HEK293 (cell line): ENCODE measurements at regions not wholly inside any gene's neighbourhood (a gene's known extent, or its start where the extent isn't known, plus 50 kb on each side); places are given as distances from the start of the nearest gene placed in this dataset.

Experiments used
- CTCF ChIA-PET: fragments of 350-600 bp; formaldehyde crosslinking; extraction: SDS; loops from one replicate; lab custom pipeline; 2021; ENCODE audit warnings: antibody characterized with exemption; lab: Yijun Ruan, JAX
- POLR2A ChIA-PET: fragments of 300-600 bp; formaldehyde crosslinking; extraction: SDS; loops from one replicate; lab custom pipeline; 2020; ENCODE audit warnings: antibody characterized with exemption, inconsistent platforms; lab: Yijun Ruan, JAX
- H3K27ac ChIP-seq: fragments of 200-500 bp; sonication (Bioruptor generic); 2 replicates; pipeline ENCODE4 v1.5.1; 2014; ENCODE audit warnings: low read depth, low read length, control low read depth, inconsistent platforms; ENCODE audit errors: extremely low read depth
- H3K36me3 ChIP-seq, 2 experiments: fragments of 200-500 bp in 1 of 2; sonication (Bioruptor generic) in 1 of 2; 1 replicate in 1 of 2; 2 replicates in 1 of 2; pipeline ENCODE4 v1.5.1; 2014 to 2017; ENCODE audit warnings: inconsistent platforms in 2 of 2, low read length in 2 of 2; ENCODE audit not compliant: control insufficient read depth in 2 of 2, insufficient read depth in 1 of 2
- H3K4me1 ChIP-seq: fragments of 200-500 bp; sonication (Bioruptor generic); 2 replicates; pipeline ENCODE4 v1.5.1; 2014; ENCODE audit warnings: mild to moderate bottlenecking, low read length, inconsistent platforms; ENCODE audit not compliant: control insufficient read depth, insufficient read depth
- H3K4me3 ChIP-seq: 2 replicates; pipeline ENCODE4 v1.5.1; 2011; ENCODE audit warnings: low read depth, mild to moderate bottlenecking, control low read depth, low read length, moderate library complexity
- H3K9me3 ChIP-seq: fragments of 200-500 bp; sonication (Bioruptor generic); 2 replicates; pipeline ENCODE4 v1.5.1; 2014; ENCODE audit warnings: low read depth, low read length, inconsistent platforms; ENCODE audit not compliant: control insufficient read depth, insufficient read depth
- HOXD13 ChIP-seq: sonication (generic); formaldehyde crosslinking; IDR thresholded peaks from 2 replicates; pipeline ENCODE4 v1.8.0; 2022; ENCODE audit warnings: missing genetic modification reagents, borderline replicate concordance
- KLF8 ChIP-seq: fragments of 450-650 bp; formaldehyde crosslinking; IDR thresholded peaks from 2 replicates; pipeline ENCODE4 v1.5.1; 2016; ENCODE audit warnings: missing biosample characterization, missing genetic modification characterization
- ZBTB20 ChIP-seq: fragments of 450-650 bp; formaldehyde crosslinking; IDR thresholded peaks from 2 replicates; pipeline ENCODE4 v1.5.1; 2016; ENCODE audit warnings: missing biosample characterization, missing genetic modification characterization
- ZEB2 ChIP-seq: fragments of 450-650 bp; formaldehyde crosslinking; IDR thresholded peaks from 2 replicates; pipeline ENCODE4 v1.5.1; 2016; ENCODE audit warnings: missing biosample characterization, missing genetic modification characterization
- ZNF121 ChIP-seq: fragments of 450-650 bp; formaldehyde crosslinking; IDR thresholded peaks from 2 replicates; pipeline ENCODE4 v1.5.1; 2016; ENCODE audit warnings: missing biosample characterization, missing genetic modification characterization
- ZNF155 ChIP-seq: fragments of 450-650 bp; formaldehyde crosslinking; IDR thresholded peaks from 2 replicates; pipeline ENCODE4 v1.5.1; 2016; ENCODE audit warnings: missing biosample characterization, missing genetic modification characterization
- ZNF169 ChIP-seq: fragments of 450-650 bp; formaldehyde crosslinking; IDR thresholded peaks from 2 replicates; pipeline ENCODE4 v1.5.1; 2016; ENCODE audit warnings: missing biosample characterization, missing genetic modification characterization
- ZNF184 ChIP-seq: fragments of 450-650 bp; IDR thresholded peaks from 2 replicates; pipeline ENCODE4 v1.5.1; 2018; ENCODE audit warnings: missing biosample characterization, mild to moderate bottlenecking, missing genetic modification characterization
- ZNF214 ChIP-seq: fragments of 450-650 bp; formaldehyde crosslinking; IDR thresholded peaks from 2 replicates; pipeline ENCODE4 v1.5.1; 2017; ENCODE audit warnings: missing biosample characterization, mild to moderate bottlenecking, missing genetic modification characterization, borderline replicate concordance
- ZNF223 ChIP-seq: fragments of 450-650 bp; formaldehyde crosslinking; IDR thresholded peaks from 2 replicates; pipeline ENCODE4 v1.5.1; 2016; ENCODE audit warnings: missing biosample characterization, missing genetic modification characterization
- ZNF354C ChIP-seq: fragments of 450-650 bp; formaldehyde crosslinking; IDR thresholded peaks from 2 replicates; pipeline ENCODE4 v1.5.1; 2016; ENCODE audit warnings: missing biosample characterization, missing genetic modification characterization, low read depth, borderline replicate concordance
- ZNF529 ChIP-seq: fragments of 450-650 bp; formaldehyde crosslinking; IDR thresholded peaks from 2 replicates; pipeline ENCODE4 v1.5.1; 2017; ENCODE audit warnings: missing genetic modification characterization, missing biosample characterization; ENCODE audit not compliant: insufficient replicate concordance
- ZNF707 ChIP-seq: fragments of 450-650 bp; formaldehyde crosslinking; IDR thresholded peaks from 2 replicates; pipeline ENCODE4 v1.5.1; 2016; ENCODE audit warnings: missing biosample characterization, missing genetic modification characterization
- TF ChIP-seq, protein P1 (sequence below): fragments of 450-650 bp; formaldehyde crosslinking; IDR thresholded peaks from 2 replicates; pipeline ENCODE4 v1.5.1; 2016; ENCODE audit warnings: missing biosample characterization, missing genetic modification characterization
- TF ChIP-seq, protein P2 (sequence below): fragments of 450-650 bp; formaldehyde crosslinking; IDR thresholded peaks from 2 replicates; pipeline ENCODE4 v1.5.1; 2016; ENCODE audit warnings: missing biosample characterization, missing genetic modification characterization, borderline replicate concordance
- TF ChIP-seq, protein P3 (sequence below): fragments of 450-650 bp; formaldehyde crosslinking; IDR thresholded peaks from 2 replicates; pipeline ENCODE4 v1.5.1; 2017; ENCODE audit warnings: missing biosample characterization, missing genetic modification characterization
- TF ChIP-seq, protein P4 (sequence below): fragments of 450-650 bp; formaldehyde crosslinking; IDR thresholded peaks from 2 replicates; pipeline ENCODE4 v1.5.1; 2016; ENCODE audit warnings: missing biosample characterization, missing genetic modification characterization
- TF ChIP-seq, protein P5 (sequence below): fragments of 450-650 bp; formaldehyde crosslinking; IDR thresholded peaks from 2 replicates; pipeline ENCODE4 v1.5.1; 2017; ENCODE audit warnings: missing biosample characterization, missing genetic modification characterization
- TF ChIP-seq, protein P6 (sequence below): sonication (generic); formaldehyde crosslinking; IDR thresholded peaks from 2 replicates; pipeline ENCODE4 v1.8.1; 2022; ENCODE audit warnings: mild to moderate bottlenecking, moderate library complexity, missing genetic modification reagents

DNA sequence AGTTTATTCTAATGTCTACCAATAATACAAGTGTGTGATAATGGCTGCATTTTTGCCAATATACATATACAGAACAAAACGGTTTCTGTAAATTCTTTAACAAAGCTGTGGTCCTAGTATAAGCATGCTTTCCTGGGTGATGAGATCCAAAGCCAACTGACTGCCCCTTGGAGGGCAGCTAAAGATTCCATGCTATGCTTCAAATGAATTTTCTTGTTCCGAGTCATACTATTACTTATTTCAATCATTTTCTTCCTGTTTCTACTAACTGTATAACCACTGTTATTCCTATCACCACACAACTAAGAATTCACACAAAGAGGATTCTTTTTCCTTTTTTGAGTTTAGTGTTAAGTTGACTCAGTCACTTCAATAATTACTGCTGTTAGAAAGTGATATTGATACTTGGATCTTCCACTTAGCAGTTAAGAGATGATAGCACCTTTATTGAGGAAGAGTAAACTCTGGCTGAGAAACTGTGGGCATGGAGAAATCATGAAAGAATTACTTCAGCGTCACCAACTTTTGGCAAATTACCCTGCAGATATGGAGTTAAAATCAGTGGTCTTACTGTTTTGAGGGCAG lies 197.5 kb downstream of the ARL4A start:
- H3K36me3 ChIP-seq = no peaks in the 10 kb centered on the region
- H3K4me3 ChIP-seq = no peak overlapping the region
- H3K9me3 ChIP-seq = no peaks in the 10 kb centered on the region
- ChIA-PET POLR2A (no interaction called here), CTCF (interaction anchor here (0.6 kb wide), 1 partner anchor 198 kb away, joined by 3 read pairs; no protein-coding TSS in a partner anchor)
- no peak overlapping the region for H3K27ac ChIP-seq
- TF ChIP-seq ZEB2 (tag by site-specific recombination) (no peak), KLF8 (no peak), ZNF214 (tag by site-specific recombination) (no peak), ZNF155 (no peak), ZBTB20 (tag by site-specific recombination) (no peak), ZNF707 (tag by site-specific recombination) (no peak), HOXD13 (CRISPR knock-in tag) (no peak), ZNF529 (no peak), ZNF184 (tag by site-specific recombination) (no peak), ZNF121 (no peak), ZNF354C (tag by site-specific recombination) (no peak), ZNF169 (tag by site-specific recombination) (no peak), ZNF223 (no peak)
- TF ChIP-seq, protein P1, sequence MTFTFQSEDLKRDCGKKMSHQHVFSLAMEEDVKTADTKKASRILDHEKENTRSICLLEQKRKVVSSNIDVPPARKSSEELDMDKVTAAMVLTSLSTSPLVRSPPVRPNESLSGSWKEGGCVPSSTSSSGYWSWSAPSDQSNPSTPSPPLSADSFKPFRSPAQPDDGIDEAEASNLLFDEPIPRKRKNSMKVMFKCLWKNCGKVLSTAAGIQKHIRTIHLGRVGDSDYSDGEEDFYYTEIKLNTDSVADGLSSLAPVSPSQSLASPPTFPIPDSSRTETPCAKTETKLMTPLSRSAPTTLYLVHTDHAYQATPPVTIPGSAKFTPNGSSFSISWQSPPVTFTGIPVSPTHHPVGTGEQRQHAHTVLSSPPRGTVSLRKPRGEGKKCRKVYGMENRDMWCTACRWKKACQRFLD (tag by site-specific recombination) = no peak
- TF ChIP-seq, protein P2, sequence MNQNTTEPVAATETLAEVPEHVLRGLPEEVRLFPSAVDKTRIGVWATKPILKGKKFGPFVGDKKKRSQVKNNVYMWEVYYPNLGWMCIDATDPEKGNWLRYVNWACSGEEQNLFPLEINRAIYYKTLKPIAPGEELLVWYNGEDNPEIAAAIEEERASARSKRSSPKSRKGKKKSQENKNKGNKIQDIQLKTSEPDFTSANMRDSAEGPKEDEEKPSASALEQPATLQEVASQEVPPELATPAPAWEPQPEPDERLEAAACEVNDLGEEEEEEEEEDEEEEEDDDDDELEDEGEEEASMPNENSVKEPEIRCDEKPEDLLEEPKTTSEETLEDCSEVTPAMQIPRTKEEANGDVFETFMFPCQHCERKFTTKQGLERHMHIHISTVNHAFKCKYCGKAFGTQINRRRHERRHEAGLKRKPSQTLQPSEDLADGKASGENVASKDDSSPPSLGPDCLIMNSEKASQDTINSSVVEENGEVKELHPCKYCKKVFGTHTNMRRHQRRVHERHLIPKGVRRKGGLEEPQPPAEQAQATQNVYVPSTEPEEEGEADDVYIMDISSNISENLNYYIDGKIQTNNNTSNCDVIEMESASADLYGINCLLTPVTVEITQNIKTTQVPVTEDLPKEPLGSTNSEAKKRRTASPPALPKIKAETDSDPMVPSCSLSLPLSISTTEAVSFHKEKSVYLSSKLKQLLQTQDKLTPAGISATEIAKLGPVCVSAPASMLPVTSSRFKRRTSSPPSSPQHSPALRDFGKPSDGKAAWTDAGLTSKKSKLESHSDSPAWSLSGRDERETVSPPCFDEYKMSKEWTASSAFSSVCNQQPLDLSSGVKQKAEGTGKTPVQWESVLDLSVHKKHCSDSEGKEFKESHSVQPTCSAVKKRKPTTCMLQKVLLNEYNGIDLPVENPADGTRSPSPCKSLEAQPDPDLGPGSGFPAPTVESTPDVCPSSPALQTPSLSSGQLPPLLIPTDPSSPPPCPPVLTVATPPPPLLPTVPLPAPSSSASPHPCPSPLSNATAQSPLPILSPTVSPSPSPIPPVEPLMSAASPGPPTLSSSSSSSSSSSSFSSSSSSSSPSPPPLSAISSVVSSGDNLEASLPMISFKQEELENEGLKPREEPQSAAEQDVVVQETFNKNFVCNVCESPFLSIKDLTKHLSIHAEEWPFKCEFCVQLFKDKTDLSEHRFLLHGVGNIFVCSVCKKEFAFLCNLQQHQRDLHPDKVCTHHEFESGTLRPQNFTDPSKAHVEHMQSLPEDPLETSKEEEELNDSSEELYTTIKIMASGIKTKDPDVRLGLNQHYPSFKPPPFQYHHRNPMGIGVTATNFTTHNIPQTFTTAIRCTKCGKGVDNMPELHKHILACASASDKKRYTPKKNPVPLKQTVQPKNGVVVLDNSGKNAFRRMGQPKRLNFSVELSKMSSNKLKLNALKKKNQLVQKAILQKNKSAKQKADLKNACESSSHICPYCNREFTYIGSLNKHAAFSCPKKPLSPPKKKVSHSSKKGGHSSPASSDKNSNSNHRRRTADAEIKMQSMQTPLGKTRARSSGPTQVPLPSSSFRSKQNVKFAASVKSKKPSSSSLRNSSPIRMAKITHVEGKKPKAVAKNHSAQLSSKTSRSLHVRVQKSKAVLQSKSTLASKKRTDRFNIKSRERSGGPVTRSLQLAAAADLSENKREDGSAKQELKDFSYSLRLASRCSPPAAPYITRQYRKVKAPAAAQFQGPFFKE (tag by site-specific recombination) = no peak
- TF ChIP-seq, protein P3, sequence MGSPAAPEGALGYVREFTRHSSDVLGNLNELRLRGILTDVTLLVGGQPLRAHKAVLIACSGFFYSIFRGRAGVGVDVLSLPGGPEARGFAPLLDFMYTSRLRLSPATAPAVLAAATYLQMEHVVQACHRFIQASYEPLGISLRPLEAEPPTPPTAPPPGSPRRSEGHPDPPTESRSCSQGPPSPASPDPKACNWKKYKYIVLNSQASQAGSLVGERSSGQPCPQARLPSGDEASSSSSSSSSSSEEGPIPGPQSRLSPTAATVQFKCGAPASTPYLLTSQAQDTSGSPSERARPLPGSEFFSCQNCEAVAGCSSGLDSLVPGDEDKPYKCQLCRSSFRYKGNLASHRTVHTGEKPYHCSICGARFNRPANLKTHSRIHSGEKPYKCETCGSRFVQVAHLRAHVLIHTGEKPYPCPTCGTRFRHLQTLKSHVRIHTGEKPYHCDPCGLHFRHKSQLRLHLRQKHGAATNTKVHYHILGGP (tag by site-specific recombination) = no peak
- TF ChIP-seq, protein P4, sequence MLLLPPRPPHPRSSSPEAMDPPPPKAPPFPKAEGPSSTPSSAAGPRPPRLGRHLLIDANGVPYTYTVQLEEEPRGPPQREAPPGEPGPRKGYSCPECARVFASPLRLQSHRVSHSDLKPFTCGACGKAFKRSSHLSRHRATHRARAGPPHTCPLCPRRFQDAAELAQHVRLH (tag by site-specific recombination) = no peak
- TF ChIP-seq, protein P5, sequence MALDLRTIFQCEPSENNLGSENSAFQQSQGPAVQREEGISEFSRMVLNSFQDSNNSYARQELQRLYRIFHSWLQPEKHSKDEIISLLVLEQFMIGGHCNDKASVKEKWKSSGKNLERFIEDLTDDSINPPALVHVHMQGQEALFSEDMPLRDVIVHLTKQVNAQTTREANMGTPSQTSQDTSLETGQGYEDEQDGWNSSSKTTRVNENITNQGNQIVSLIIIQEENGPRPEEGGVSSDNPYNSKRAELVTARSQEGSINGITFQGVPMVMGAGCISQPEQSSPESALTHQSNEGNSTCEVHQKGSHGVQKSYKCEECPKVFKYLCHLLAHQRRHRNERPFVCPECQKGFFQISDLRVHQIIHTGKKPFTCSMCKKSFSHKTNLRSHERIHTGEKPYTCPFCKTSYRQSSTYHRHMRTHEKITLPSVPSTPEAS (tag by site-specific recombination) = no peak
- TF ChIP-seq, protein P6, sequence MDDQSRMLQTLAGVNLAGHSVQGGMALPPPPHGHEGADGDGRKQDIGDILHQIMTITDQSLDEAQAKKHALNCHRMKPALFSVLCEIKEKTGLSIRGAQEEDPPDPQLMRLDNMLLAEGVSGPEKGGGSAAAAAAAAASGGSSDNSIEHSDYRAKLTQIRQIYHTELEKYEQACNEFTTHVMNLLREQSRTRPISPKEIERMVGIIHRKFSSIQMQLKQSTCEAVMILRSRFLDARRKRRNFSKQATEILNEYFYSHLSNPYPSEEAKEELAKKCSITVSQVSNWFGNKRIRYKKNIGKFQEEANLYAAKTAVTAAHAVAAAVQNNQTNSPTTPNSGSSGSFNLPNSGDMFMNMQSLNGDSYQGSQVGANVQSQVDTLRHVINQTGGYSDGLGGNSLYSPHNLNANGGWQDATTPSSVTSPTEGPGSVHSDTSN = no peak
- TF ChIP-seq, all 188 proteins: peak for 0
- no peaks in the 10 kb centered on the region for H3K4me1 ChIP-seq
